ENCODE measurements at regions not wholly inside any gene's neighbourhood (a gene's known extent, or its start where the extent isn't known, plus 50 kb on each side); places are given as distances from the start of the nearest gene placed in this dataset.

GRCh38 chr15:70265466-70265978 lies 167.8 kb upstream of the TLE3 start:
- TF ChIP-seq, protein P1, sequence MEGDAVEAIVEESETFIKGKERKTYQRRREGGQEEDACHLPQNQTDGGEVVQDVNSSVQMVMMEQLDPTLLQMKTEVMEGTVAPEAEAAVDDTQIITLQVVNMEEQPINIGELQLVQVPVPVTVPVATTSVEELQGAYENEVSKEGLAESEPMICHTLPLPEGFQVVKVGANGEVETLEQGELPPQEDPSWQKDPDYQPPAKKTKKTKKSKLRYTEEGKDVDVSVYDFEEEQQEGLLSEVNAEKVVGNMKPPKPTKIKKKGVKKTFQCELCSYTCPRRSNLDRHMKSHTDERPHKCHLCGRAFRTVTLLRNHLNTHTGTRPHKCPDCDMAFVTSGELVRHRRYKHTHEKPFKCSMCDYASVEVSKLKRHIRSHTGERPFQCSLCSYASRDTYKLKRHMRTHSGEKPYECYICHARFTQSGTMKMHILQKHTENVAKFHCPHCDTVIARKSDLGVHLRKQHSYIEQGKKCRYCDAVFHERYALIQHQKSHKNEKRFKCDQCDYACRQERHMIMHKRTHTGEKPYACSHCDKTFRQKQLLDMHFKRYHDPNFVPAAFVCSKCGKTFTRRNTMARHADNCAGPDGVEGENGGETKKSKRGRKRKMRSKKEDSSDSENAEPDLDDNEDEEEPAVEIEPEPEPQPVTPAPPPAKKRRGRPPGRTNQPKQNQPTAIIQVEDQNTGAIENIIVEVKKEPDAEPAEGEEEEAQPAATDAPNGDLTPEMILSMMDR (IDR thresholded peaks at IDR 0.05): no peak
- TF ChIP-seq POLR2A (IDR thresholded peaks at IDR 0.05): no peak
